Hindlimb muscle (tissue), 1 donor: ENCODE measurements at regions not wholly inside any gene's neighbourhood (a gene's known extent, or its start where the extent isn't known, plus 50 kb on each side); places are given as distances from the start of the nearest gene placed in this dataset.
A peak's percentile ranks its signal among the peaks of the same experiment; 100 is the strongest.
"Not testable (repeated sequence)": the region's sequence is repeated elsewhere in the genome, so short reads cannot be mapped to it uniquely, and the experiment has no call there.

Experiments
- DNase-seq: peaks from one replicate; pipeline ENCODE4 v3.0.0-alpha.2; 2013

DNA sequence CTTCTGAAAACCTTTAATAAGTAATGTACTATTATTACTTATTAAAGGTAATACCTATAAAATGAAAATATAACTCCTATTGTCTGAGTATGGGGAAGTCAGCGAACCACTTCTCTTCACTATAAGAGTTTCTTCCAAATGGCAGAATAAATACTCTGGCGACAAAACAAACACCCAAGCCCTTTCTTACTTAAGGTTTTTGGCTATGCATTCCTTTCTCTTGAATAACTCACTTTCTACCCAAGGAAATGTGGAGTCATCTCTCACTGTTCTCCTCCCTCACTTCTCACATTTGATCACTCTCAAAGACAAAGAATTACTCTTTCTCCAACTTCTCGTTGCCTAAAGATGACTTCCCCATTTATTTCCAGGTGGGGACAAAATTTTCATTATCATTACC is 816.8 kb upstream of the CRIM1 start:
- no peak for DNase-seq

DNA sequence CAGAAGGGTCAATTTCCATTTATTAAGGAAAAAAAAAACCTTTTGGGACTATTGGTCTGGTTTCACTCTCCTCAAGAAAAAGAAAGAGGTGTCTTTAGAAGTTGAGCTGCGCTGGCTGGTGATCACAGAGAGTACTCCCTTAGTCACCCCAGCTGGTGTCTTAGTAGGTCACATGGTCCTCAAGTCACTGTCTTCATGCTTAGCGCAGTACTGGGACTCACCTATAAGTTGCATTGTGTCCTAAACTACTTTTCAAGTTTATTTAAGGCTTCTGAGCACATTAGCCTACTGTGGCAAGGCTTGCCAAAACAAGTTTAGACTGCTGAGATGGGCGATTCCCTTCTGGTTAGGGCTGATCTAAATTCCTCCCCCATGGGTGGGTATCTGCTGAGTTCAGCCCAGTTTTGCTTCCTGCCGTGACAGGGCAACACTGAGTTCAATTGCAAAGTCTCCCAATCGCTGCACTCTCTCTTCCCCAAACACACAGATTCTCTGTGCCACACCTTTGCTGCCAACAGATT is 824.9 kb upstream of the CRIM1 start:
- DNase-seq = no peak

- no peak for DNase-seq
Measured at GRCh38 chr2:35526741-35527140, 828.8 kb upstream of the CRIM1 start.

- no peak for DNase-seq
Measured at GRCh38 chr2:35522450-35522849, 833.1 kb upstream of the CRIM1 start.

- no peak for DNase-seq
Measured at GRCh38 chr2:35510636-35511035, 844.9 kb upstream of the CRIM1 start.

- no peak for DNase-seq
Measured at GRCh38 chr2:35508601-35509000, 847.0 kb upstream of the CRIM1 start.

GRCh38 chr2:35504419-35504818 is 851.2 kb upstream of the CRIM1 start:
- DNase-seq = no peak

GRCh38 chr2:35503738-35504199 is 851.8 kb upstream of the CRIM1 start:
- no peak for DNase-seq

- DNase-seq = no peak
Measured at GRCh38 chr2:35503311-35503710, 852.3 kb upstream of the CRIM1 start.

- DNase-seq = no peak
Measured at GRCh38 chr2:35501076-35501475, 854.5 kb upstream of the CRIM1 start.

- DNase-seq = no peak
Measured at GRCh38 chr2:35496022-35496421, 859.6 kb upstream of the CRIM1 start.

DNA sequence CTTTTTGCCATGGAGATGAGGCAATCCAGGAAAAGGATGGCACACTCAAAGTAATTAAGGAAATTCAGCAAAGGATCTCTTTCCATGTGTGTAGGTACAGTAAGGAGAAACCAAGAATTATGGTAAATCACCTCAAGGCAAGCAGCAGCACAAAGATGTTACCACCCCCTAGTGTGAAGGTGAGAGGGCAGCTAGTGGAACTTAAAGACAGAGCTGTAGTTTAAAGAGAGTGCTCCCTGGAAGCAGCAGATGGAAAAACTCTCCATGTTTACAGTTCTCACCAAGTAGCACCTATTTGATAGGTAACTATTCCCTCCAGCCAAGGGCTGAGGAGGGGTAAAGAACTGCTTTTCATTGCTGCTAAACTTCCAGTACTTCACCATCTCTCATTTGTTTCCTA is 860.4 kb upstream of the CRIM1 start:
- no peak for DNase-seq

- not testable (repeated sequence) for DNase-seq
Measured at GRCh38 chr2:35478121-35478520, 877.5 kb upstream of the CRIM1 start.

- no peak for DNase-seq
Measured at GRCh38 chr2:35468245-35468644, 887.3 kb upstream of the CRIM1 start.

DNA sequence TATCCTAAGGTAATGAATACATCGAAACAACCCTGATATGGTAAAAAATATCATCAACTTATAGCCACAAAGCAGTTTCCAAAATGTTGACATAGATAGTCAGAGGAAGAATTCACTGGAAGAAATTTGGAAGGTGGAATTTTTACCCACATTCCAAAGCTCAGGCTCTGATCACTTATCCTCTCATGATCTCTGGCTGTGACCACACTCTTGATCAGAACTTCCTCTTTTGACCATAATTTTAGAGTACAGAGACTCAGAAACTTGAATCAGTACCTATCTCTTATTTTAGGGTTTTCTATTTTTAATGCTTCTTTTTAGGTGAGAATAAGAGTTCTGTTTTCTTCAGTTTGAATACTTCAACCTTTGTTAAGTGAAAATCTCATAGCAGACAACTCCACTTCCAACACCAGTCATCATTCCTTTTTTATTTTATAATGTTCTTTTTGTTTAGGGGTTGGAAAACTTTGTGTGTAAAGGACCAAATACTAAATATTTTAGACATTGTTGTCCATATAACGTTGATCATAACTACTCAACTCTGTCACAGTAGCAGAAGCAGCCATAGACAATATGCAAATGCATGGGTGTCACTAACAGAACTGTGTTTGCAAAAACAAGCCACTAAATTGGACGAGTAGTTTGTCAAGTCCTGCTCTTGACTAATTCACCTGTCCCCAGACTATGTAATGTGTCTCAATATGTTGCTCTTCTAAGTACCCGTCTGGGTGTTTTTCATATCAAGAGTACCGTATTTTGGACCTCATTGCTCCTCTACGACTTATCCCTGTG is 891.6 kb upstream of the CRIM1 start:
- DNase-seq = no peak

GRCh38 chr2:35462226-35462998 is 893.2 kb upstream of the CRIM1 start:
- no peak for DNase-seq

GRCh38 chr2:35461406-35461805 is 894.2 kb upstream of the CRIM1 start:
- DNase-seq = no peak

DNA sequence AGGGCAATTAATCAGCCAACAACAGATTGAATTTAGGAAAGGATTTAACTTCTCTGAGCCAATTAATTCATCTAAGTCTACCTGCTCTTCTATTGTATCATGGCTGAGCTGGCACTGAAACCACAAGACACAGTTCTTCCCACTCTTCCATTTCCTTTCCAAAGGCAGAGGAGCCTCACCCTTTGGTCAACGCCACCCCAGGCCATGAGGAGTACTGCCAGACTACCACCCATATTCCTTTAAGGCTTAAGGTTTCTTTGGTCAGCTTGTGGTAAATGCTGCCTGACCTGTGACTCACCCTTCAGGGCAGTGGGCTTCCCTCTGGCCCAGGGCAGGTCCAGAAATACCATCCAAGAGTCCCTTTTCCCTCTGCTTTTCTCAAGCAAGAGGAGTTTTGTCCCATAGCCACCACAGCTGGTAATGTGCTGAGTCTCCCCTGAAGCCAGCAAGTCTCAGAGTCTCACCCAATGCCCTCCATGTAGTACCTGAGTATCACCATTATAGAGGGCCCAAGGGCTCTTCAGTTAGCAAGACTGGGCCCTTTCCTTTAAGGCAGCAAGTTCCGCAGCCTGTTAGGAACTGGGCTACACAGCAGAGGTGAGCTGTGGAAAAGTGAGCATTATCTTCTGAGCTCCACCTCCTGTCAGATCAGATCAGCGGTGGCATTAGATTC is 900.5 kb upstream of the CRIM1 start:
- no peak for DNase-seq

DNA sequence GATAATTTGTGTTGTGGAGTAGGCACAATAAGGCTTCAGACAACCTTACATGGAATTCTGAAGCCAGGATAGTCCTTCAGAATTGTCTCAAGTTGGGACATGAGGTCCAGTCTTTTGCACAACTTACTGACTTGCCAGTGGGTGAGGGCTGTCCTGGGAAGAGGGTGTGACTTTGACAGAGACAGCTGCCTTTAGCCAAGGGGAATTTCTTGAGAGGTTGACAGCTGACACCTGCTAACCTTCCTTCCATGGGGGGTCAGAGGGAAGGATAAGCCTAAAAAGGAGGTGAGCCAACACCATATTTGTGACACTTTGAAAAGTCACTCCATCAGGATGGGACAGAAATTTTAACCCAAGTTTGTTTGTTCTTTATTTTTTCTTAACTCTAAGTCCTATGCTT is 907.8 kb upstream of the CRIM1 start:
- DNase-seq = no peak

DNA sequence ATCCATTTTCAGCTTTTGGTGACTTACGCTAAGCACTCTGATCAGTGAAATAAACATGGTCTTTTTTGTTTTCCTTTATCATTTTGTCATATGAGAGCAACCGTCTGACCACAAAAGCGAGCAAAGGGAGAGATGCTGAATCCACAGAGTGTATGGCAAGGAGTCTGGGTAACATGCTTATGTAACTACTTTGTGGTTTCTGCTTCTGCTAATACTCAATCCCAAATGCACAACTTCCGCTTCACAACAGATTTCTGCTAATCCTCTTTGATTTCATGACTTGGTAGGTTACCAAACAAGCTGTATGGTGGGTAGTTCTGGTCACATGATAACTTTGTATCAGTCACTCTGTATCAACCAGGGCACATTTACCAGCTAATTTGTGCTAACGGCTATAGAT is 908.4 kb upstream of the CRIM1 start:
- peak; percentile 3 for DNase-seq

DNA sequence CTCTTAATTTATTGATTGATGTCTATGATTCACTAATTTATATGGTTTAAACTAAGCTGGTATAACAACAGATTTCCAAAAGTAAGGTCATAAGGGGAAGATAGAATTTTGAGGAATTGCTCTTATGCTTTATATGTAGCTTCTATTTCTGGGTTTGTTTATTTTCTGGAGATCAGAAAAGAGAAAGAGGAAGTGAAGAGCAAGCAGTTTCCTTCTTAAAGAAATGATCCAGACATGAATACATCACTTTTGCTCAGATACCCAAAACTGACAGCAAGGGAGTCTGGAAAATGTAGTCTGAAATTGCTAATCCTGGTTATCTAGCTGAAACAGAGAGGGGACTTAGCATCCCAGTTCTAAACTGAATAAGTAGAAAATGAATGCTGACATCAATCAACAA is 912.5 kb upstream of the CRIM1 start:
- no peak for DNase-seq

DNA sequence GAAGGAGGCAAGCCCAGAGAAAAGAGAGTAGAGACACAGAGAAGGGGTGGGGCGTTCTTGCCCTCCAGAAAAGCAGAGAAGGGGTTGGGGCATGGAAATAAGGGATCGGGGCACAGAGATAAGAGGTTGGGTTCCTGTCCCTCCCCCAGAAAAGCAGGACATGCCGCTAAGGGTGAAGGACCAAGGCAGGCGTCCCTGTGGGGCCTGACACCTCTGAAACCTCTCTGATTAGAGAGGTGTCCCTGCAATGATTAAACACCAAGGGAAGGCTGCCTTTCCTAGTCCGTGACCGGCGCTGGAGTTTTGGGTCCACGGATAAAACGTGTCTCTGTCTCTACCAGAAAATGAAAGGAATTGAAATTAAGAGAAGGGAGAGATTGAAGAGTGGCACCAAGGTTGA is 914.0 kb upstream of the CRIM1 start:
- DNase-seq = not testable (repeated sequence)

- not testable (repeated sequence) for DNase-seq
Measured at GRCh38 chr2:35440308-35440707, 915.3 kb upstream of the CRIM1 start.
